HuH-7.5 (cell line): ENCODE measurements at regions not wholly inside any gene's neighbourhood (a gene's known extent, or its start where the extent isn't known, plus 50 kb on each side); places are given as distances from the start of the nearest gene placed in this dataset.
"Not testable (repeated sequence)": the region's sequence is repeated elsewhere in the genome, so short reads cannot be mapped to it uniquely, and the experiment has no call there.

ENCODE experiments used
- DNase-seq: peaks from one replicate; pipeline ENCODE4 v3.0.0; 2011; ENCODE audit warnings: low spot score

DNA sequence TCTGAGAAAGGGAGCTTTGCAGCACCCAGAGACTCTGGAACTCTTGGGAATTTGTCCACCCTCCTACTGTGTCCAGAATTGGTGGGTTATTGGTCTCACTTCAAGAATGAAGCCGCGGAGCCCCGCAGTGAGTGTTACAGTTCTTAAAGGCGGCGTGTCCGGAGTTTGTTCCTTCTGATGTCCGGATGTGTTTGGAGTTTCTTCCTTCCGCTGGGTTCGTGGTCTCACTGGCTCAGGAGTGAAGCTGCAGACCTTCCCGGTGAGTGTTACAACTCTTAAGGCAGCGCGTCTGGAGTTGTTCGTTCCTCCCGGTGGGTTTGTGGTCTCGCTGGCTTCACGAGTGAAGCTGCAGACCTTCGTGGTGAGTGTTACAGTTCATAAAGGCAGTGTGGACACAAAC lies 824.7 kb downstream of the LRRTM4 start:
- DNase-seq, result not testable (repeated sequence)

- no peak for DNase-seq
Measured at GRCh38 chr2:76692908-76693307, 829.3 kb downstream of the LRRTM4 start.

- DNase-seq, result no peak
Measured at GRCh38 chr2:76688732-76689131, 833.4 kb downstream of the LRRTM4 start.

GRCh38 chr2:76687923-76688322 lies 834.3 kb downstream of the LRRTM4 start:
- DNase-seq, result no peak

- no peak for DNase-seq
Measured at GRCh38 chr2:76684756-76685155, 837.4 kb downstream of the LRRTM4 start.

GRCh38 chr2:76679025-76679396 lies 843.2 kb downstream of the LRRTM4 start:
- DNase-seq, result no peak

- DNase-seq, result no peak
Measured at GRCh38 chr2:76678383-76679024, 843.7 kb downstream of the LRRTM4 start.

DNA sequence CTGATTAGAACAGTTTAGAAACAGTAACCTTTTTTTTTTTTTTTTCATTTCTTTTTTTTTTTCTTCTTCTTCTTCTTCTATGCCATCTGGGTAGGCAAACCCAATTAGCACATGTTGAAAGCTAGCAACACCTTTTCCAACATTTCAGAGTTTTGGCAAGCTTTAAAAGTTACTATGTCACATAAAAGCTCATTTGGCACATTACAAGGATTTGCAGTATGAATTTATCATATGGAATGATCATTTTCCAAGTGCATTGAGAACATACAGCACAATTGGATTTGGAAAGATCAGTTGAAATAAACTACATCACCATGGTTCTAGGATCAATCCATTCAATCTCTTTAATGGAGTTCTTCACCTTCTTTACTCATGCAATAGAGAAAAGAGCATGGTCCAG lies 847.0 kb downstream of the LRRTM4 start:
- no peak for DNase-seq

DNA sequence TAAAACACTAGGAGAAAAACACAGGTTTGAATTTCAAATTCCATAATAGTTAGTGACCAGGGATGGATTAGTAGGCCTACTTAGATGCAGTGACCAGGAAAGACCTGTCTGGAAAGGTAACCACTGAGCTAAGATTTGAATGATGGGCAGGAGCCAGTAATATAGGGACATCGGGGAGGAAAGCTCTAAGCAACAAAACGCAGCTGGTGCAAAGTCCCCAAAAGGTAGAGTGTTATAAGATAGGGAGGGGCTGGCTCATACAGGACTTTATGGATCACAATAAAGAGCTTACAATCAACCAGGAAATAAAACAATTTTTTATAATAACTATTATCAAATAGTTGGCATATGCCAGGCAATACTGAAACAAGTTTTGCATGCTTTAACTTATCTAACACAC lies 849.4 kb downstream of the LRRTM4 start:
- DNase-seq, result no peak

GRCh38 chr2:76669966-76670465 lies 852.2 kb downstream of the LRRTM4 start:
- DNase-seq, result no peak

DNA sequence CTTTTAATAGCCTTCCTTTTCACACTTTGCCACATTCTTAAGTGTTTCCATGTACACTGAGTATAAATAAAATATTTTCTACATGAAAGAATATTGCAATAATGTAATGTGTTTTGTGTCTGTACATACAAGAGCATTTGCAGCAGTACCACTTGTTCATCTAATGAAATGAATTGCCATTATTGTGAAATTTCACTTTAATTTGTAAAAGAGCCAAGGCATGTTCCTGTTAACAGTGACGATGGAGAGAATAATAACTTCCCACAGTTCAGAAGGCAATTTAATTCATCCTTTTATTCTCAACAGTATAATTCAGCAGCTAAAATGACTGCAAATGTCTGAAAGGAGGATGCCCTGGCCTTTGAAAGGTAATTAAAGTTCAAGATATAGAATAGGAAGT lies 853.9 kb downstream of the LRRTM4 start:
- DNase-seq, result no peak

DNA sequence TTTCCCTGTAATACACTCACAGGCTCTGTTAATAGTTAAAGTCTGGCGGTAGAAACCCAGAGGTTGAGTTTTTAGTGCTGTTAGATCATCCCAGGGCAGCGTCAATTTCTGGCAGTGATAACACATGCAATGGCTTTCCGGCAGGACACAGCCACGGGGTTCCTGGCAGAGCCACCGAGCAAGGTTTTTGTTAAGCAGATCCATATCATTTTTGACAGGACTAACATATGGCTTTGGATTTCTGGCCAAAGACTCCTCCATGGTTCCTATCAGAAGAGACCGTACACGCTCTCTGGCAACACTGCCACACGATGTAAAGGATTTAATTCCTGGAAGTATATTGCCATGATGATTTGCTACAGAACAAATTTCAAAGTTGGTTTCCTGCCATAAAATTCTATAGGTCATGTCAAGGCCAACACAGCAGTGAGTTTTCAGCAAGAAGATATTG lies 854.3 kb downstream of the LRRTM4 start:
- DNase-seq, result no peak

- DNase-seq, result no peak
Measured at GRCh38 chr2:76642129-76642528, 880.0 kb downstream of the LRRTM4 start.

GRCh38 chr2:76641506-76641905 lies 880.7 kb downstream of the LRRTM4 start:
- no peak for DNase-seq

DNA sequence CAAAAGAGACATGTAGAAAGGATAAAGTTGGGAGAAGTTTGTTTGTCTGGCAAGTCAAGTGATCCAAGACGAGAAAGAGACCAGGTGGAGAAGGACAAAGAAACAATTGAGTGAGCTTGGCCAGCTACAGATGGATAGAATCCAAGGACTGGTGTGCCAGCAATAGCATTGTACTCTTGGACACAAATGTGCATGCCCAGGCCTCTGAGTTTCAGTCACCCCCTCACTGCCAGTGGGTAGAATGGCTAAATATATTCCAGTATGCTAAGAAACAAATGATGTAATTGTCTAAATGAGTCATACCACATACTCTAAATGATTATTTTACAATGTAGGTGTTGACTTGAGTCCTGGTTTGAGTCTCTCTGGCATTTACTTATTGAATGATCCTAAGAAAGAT lies 881.3 kb downstream of the LRRTM4 start:
- DNase-seq, result no peak

- DNase-seq, result no peak
Measured at GRCh38 chr2:76639171-76639680, 883.0 kb downstream of the LRRTM4 start.

GRCh38 chr2:76633276-76633921 lies 888.8 kb downstream of the LRRTM4 start:
- DNase-seq, result no peak

DNA sequence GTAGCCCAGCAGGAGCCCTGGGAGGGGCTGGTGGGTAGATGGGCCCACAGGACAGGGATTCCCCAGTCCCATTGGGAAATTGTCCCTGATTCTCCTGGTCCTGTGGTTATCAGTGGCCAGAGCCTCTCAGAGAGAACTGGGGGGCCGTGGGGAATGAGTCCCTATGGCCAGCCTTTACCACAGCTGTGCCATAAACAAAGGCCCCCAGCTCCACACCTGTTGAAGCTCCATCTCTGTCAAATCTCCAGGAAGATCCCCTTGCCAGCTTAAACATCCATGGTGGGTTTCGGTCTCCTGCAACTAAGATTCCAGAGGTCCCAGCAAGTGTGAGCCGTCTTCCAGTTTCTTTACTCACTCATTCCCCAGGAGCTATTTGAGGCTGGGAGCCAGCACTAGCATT lies 897.1 kb downstream of the LRRTM4 start:
- no peak for DNase-seq

DNA sequence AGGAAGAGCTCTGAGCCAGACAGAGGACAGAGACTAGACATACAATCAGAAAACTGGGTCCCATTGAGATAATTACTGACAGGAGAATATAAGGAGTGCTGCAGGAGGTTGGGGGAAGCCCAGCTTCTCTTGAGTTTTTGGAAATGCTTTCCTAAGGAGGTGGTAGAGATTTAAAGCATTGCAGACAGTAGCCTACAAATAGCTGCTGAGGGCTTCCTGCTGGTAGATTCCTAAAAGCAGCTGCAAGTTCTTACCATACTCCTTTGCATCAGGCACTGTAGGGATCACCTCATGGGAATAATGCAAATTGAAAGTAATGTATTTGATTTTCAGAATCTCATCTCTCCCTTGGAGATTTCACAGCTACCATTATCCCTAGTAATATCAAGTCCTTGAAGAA lies 902.6 kb upstream of the GCFC2 start:
- DNase-seq, result no peak

DNA sequence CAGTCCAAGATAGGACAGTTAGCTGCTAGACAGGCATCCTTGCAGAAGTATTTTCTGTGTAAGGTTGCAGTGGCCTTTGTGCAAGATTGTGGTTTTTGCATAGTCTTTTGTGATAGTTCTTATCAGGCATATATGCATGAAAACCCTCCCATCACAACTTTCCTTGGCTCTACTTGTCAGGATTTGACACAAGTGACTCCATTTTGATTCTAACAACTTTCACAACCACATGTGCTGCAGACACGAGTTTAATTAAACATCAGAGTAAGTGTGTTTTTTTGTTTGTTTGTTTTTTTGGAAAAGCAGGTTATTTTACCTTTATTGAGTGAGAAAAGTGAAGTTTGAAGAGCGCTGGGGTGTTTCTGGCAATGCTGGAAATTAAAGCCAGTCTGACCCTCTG lies 902.0 kb upstream of the GCFC2 start:
- no peak for DNase-seq

GRCh38 chr2:76610451-76610850 lies 899.7 kb upstream of the GCFC2 start:
- no peak for DNase-seq

DNA sequence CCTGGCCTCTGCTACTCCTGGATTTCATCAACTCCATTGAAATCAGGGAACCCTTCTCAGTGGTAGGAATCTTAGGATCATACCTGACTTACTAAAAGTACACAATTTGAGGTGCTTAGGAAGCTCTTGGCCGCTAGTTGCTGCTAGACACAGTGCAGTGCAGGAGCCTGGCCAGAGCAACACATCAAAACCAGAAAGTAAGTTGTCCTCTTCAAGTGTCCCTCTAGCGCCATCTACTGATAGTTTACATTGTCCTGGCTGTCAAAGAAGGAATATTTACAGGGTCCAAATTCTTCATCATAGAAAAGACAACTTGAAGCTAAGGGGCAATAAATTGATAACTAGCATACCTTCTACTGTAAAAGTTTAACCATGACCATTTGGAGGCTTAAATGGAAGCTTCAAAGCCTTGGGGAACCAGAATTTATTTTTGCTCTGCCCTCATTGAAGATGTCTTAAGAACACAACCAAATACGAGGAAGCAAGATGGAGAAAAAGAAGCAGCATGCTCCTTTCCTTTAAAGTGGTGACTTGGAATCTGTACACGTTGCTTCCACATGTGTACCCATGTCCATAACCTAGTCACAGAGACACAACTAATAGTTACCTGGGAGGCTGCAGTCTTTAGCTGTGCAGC lies 889.1 kb upstream of the GCFC2 start:
- DNase-seq, result peak; percentile 13

DNA sequence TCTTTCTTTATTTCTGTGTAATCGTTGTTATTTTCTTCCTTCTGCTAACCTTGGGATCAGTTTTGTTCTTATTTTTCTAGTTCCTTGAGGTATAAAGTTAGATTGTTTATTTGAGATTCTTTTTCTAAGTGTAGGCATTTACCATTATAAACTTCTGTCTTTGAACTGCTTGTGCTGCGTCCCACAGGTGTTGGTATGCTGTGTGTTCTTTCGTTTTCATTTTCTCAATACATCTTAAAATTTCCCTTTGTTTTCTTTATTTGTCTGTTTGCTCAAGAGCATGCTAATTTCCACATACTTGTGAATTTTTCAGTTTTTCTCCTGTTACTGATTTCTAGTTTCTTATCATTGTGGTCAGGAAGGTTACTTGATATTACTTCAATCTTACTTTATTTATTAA lies 873.8 kb upstream of the GCFC2 start:
- no peak for DNase-seq
